HUES64 (cell line): ENCODE measurements at regions not wholly inside any gene's neighbourhood (a gene's known extent, or its start where the extent isn't known, plus 50 kb on each side); places are given as distances from the start of the nearest gene placed in this dataset.

ENCODE experiments used
- H3K27ac ChIP-seq: 2 replicates; pipeline ENCODE4 v1.7.0; 2013; ENCODE audit warnings: low read depth, low read length, inconsistent platforms
- H3K27me3 ChIP-seq: 2 replicates; pipeline ENCODE4 v1.6.1; 2013; ENCODE audit warnings: mild to moderate bottlenecking, low read length; ENCODE audit not compliant: insufficient read depth
- H3K36me3 ChIP-seq: 2 replicates; pipeline ENCODE4 v1.6.1; 2013; ENCODE audit warnings: mild to moderate bottlenecking, low read length; ENCODE audit not compliant: insufficient read depth
- H3K4me1 ChIP-seq: 2 replicates; pipeline ENCODE4 v1.6.1; 2013; ENCODE audit warnings: mild to moderate bottlenecking, low read length, moderate library complexity; ENCODE audit not compliant: insufficient read depth
- H3K4me3 ChIP-seq: 2 replicates; pipeline ENCODE4 v1.5.1; 2013; ENCODE audit warnings: mild to moderate bottlenecking, low read length, moderate library complexity
- H3K9ac ChIP-seq: 2 replicates; pipeline ENCODE4 v1.6.1; 2013; ENCODE audit warnings: mild to moderate bottlenecking, low read depth, low read length
- H3K9me3 ChIP-seq: 2 replicates; pipeline ENCODE4 v1.6.1; 2013; ENCODE audit warnings: low read depth, low read length; ENCODE audit not compliant: insufficient read depth
- WGBS: fragments of 150-250, 120-280 bp; methylation state at CpG from one replicate; pipeline ENCODE4 v1.1.7; 2013; ENCODE audit warnings: missing lambda C conversion rate; 5-methylcytosine and 5-hydroxymethylcytosine counted together

DNA sequence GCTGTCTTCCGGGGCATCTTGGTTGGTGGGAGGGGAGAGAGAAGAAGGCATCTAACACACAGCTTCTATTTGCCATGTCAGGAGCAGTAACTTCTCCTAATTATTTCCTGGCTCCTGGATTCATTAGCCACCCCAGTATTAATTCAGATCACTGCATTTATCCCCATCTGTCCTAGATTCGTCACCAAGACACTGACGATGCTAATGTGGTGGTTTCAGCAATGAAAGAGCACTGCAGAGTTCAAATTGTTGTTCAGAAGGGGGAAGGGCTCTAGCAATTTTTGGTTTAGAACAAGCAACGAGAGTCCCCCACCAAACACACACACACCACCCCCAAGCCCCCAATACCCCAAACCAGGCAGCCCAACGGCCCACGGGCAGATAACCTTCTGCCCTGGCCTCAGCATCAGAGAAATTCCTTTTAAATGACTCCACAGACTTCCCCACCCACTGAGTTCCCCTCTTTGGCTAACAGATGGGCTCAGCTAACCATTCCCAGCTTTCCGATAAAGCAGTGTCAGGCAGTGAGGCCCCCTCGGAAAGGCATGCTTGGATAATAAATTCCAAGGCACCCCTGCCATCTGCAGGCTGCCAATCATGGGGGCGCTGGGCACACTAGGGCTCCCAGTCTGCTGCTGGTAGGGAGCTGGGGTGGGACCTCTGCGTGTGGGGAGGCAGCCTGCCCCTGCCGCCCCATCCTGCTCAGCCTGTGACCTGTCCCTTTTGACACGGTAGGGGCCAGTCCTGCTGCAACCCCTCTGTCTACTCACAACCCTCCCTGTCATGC lies 453.5 kb downstream of the MIAT start:
- Histone ChIP-seq H3K9ac (no peak overlapping the region), H3K9me3 (no peaks in the 10 kb centered on the region), H3K27me3 (no peaks in the 10 kb centered on the region), H3K36me3 (no peaks in the 10 kb centered on the region), H3K27ac (peak overlapping the region; percentile 14; the same call in 1 of the 2 replicates), H3K4me1 (peaks cover 18% of the 10 kb centered on the region), H3K4me3 (no peak overlapping the region)
- WGBS, result 34% methylated on average over 11 of the region's 12 CpGs

DNA sequence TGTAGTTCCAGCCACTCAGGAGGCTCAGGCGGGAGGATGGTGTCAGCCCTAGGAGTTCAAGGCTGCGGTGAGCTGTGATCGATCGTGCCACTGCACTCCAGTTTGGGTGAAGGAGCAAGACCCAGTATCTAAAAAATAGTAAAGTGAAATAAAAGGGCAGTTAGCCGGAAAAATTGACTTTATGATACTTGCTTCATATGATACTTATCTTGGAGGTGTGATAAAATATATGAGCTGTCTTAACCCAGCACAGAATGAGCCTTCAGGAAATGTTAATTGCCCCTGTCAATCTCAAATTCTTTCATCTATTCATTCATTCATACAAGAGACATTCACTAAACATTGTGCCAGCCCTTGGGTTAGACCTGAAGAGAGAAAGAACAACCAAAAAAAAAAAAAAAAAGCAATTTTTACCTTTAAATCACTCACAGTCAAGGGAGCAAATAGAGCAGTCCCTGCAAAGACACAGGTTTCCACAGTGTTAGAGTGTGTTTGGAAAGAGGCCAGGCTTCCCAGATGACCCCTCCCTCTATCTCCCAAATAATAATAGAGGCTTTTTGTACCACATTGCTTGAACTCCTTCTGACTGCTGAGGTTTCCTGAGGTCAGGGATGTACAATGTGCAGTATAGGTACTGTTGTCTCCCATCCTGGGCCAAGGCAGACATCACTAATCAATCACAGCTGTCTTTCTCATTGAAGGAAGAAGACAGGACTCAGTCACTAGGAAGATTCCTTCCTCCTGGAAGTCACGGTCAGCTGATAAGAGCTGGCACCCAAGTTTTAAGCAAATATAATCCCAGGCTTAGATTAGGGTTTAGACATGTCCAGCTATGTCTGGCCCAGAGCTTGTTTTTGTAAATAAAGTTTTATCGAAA lies 454.6 kb downstream of the MIAT start:
- H3K4me3 ChIP-seq, result no peak overlapping the region
- peaks cover 18% of the 10 kb centered on the region for H3K4me1 ChIP-seq
- H3K9me3 ChIP-seq, result no peaks in the 10 kb centered on the region
- WGBS, result 66% methylated on average over 6 of the region's 7 CpGs
- H3K9ac ChIP-seq, result no peak overlapping the region
- H3K36me3 ChIP-seq, result no peaks in the 10 kb centered on the region
- H3K27ac ChIP-seq, result no peak overlapping the region
- no peaks in the 10 kb centered on the region for H3K27me3 ChIP-seq

DNA sequence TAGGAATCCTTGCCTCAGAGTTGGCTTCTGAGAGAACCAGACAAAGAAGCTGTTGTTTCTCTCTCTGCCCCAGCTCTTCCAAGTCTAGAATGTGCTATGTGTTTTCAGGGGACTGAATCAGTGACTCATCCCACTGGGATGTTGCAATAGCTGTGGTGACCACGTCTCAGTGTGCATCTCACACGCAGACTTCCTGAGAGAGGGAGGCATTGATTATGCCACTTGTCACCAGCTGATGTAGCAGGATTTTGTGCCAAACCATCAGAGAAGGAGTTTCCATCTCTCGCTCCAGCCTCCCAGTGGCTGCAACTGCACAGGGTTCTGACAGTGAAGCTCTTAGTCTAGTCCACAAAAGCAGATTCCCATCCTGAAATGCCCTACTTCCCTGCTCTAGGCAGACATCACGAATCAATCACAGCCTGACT lies 455.8 kb downstream of the MIAT start:
- no peaks in the 10 kb centered on the region for H3K27me3 ChIP-seq
- no peak overlapping the region for H3K9ac ChIP-seq
- no peaks in the 10 kb centered on the region for H3K9me3 ChIP-seq
- H3K36me3 ChIP-seq, result no peaks in the 10 kb centered on the region
- no peak overlapping the region for H3K4me3 ChIP-seq
- peaks cover 18% of the 10 kb centered on the region for H3K4me1 ChIP-seq
- H3K27ac ChIP-seq, result no peak overlapping the region
- WGBS, result 79% methylated on average over 4 of the region's 4 CpGs

DNA sequence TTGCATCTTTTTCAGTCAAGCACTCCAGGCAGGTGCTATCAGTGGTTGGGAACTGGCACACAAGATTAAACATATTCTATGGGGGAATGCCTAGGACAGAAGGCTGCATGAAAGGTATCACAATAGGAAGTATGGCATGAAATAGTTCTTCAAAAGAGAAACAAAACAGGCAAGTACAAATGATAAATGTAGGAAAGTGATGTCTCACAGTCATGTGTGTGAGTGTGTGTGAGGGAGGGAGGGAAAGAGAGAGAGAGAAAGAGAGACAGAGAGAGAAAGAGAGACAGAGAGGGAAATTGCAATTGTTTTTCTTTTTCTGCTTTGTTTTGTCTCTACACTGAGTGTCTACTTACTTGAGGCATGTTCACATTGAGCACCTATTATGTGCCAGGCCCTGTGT lies 456.3 kb downstream of the MIAT start:
- Histone ChIP-seq H3K27me3 (no peaks in the 10 kb centered on the region), H3K36me3 (no peaks in the 10 kb centered on the region), H3K9me3 (no peaks in the 10 kb centered on the region), H3K4me3 (no peak overlapping the region), H3K9ac (no peak overlapping the region), H3K27ac (no peak overlapping the region), H3K4me1 (peaks cover 18% of the 10 kb centered on the region)

DNA sequence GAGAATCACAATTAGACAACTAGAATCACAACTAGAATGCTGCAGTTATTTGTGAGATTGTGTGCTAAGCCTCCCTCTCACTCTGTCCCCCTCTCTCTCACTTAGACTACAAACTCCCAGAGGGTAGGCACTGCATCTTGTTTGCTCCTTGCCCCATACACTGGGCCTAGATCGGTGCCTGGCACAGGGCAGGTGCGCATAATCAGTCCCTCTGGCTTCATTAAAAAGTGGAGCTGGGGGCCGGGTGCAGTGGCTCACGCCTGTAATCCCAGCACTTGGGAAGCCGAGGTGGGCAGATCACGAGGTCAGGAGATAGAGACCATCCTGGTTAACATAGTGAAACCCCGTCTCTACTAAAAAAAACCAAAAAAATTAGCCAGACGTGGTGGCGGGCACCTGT lies 456.8 kb downstream of the MIAT start:
- Histone ChIP-seq H3K36me3 (no peaks in the 10 kb centered on the region), H3K4me3 (no peak overlapping the region), H3K9me3 (no peaks in the 10 kb centered on the region), H3K27ac (no peak overlapping the region), H3K27me3 (no peaks in the 10 kb centered on the region), H3K4me1 (peaks cover 18% of the 10 kb centered on the region), H3K9ac (no peak overlapping the region)
- 94% methylated on average over 9 of the region's 9 CpGs for WGBS

DNA sequence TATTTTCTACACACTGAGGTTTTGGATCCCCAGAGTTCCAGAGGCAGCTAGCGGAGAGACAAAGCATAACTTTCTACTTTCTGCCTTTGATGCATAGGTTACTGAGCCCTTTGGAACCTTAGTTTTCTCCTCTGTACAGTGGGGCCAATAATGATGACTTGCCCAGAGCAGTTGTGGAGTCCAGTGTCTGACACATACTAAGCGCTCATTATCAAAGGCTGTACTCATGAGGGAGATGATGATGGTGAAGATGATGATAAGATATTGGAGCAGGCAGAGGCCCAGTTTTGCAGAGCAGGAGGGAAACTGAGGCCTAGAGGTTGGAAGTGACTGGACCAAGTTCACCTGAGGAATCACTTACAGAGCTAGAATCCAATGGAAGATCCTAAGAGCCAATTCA lies 458.0 kb downstream of the MIAT start:
- Histone ChIP-seq H3K27me3 (no peaks in the 10 kb centered on the region), H3K9me3 (no peaks in the 10 kb centered on the region), H3K36me3 (no peaks in the 10 kb centered on the region), H3K4me3 (no peak overlapping the region), H3K9ac (no peak overlapping the region), H3K27ac (no peak overlapping the region), H3K4me1 (peaks cover 14% of the 10 kb centered on the region)
- 97% methylated on average over 2 of the region's 2 CpGs for WGBS

DNA sequence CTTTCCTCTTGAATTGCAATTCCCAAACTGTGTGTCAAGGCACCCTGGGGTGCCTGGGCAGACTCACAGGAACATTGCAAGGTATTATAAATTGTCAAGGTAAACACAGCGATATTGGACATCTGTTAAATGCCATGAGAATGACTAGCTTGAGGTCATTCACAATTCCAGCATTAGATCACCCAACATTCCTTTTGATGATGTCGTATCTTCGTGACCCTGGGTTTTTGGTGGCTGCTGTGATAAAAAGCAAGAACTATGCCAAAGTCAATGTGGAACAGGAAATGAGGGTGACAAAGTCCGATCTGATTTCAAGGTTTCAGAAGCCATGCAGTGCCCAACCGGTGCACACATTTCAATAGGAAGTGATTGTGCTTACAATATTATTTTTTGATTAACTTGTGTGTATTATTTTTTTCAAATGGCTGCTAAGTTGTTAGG lies 458.4 kb downstream of the MIAT start:
- Histone ChIP-seq H3K27me3 (no peaks in the 10 kb centered on the region), H3K9ac (no peak overlapping the region), H3K4me3 (no peak overlapping the region), H3K36me3 (no peaks in the 10 kb centered on the region), H3K9me3 (no peaks in the 10 kb centered on the region), H3K27ac (no peak overlapping the region), H3K4me1 (peaks cover 10% of the 10 kb centered on the region; the same call in 1 of the 2 replicates)
- 81% methylated on average over 5 of the region's 5 CpGs for WGBS

DNA sequence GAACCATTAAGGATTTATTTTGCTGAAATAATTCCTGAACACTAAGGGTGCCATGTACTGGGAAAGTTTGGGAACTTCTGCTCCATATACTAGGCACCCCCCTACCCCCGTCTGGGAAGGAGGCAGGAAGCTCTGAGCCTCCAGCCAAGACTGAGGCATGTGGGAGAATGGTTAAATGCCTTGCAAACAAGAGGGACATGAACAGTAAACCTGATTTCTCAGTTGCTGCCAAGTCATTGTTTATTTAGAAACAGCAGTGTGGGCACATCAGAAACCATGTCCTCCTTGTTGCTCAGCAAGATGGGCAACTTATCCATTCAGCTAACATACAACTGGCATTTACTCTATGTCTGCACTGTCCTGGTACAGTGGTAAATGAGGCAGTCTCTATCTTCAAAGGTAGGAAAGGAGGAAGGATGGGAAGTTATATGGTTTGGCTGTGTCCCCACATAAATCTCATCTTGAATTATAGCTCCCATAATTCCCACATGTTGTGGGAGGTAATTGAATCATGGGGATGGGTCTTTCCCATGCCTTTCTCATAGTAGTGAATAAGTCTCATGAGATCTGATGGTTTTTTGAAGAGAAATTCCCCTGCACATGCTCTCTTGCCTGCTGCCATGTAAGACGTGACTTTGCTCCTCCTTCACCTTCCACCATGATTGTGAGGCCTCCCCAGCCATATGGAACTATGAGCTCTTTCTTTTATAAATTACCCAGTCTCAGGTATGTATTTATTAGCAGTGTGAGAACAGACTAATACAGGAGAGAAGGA lies 459.1 kb downstream of the MIAT start:
- H3K9ac ChIP-seq, result no peak overlapping the region
- H3K9me3 ChIP-seq, result no peaks in the 10 kb centered on the region
- H3K27ac ChIP-seq, result no peak overlapping the region
- WGBS, result 86% methylated on average over 2 of the region's 2 CpGs
- no peaks in the 10 kb centered on the region for H3K27me3 ChIP-seq
- no peak overlapping the region for H3K4me3 ChIP-seq
- no peaks in the 10 kb centered on the region for H3K36me3 ChIP-seq
- H3K4me1 ChIP-seq, result peaks cover 5% of the 10 kb centered on the region; the same call in 1 of the 2 replicates

DNA sequence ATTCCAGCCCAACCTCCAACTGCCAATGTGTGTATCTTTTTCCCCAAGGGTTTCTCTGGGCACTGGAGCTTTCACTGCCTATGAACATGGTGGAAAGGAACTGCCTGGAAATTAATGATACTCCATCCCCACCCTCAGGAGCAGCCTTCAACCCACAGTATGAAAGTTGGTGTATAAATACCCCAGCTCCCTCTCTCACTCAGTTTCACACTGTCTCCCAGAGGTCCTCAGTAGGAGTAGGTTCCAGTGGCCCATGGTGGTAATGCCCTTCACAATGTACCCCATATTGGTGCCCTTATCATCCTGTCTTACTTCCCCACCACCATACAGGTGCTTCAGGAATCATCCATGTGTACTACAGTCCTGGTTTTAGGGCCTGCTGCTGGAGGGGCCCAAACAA lies 462.6 kb downstream of the MIAT start:
- Histone ChIP-seq H3K9ac (no peak overlapping the region), H3K27me3 (no peaks in the 10 kb centered on the region), H3K4me3 (no peak overlapping the region), H3K4me1 (no peaks in the 10 kb centered on the region), H3K36me3 (no peaks in the 10 kb centered on the region), H3K27ac (no peak overlapping the region), H3K9me3 (no peaks in the 10 kb centered on the region)

DNA sequence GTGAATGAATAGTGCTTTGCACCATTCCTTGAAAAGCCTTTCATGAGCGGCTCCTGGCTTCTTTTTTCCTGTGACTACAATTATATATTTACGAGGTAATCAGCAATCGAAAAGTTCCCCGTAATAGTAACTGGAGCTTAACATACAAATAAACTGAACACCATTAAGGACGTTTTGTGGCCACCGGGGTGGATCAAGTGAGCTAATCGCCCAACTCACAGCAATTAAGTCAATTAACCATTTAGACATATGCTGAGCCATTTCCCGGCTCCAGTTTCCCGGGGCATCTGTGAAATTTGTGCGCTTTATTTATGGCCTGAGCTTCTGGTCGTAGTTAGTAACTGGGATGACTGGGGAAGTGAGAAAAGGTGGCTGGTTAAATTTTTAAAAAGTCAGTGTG lies 465.2 kb downstream of the MIAT start:
- Histone ChIP-seq H3K4me3 (no peak overlapping the region), H3K4me1 (no peaks in the 10 kb centered on the region), H3K9me3 (no peaks in the 10 kb centered on the region), H3K36me3 (no peaks in the 10 kb centered on the region), H3K27me3 (no peaks in the 10 kb centered on the region), H3K9ac (no peak overlapping the region), H3K27ac (no peak overlapping the region)
- WGBS, result 93% methylated on average over 11 of the region's 11 CpGs

DNA sequence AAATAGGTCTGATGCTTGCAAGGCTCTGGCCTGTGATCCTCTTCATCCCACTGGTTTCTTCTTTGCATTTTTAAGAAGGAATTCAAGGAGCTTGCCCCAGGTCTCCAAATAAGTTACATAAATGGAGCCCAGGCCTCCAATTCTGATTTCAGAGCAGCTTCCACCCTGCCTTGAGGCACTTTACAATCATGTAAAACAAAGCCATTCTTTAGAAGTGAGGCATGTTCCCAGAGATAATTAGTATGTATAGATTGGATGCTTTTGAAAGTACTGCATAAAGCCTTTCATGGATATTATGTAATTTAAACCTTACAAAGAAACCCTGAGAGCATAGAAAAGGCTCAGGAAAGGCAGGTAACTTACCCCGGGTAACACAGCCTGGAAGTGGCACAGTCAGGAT lies 466.5 kb downstream of the MIAT start:
- Histone ChIP-seq H3K27ac (no peak overlapping the region), H3K9me3 (no peaks in the 10 kb centered on the region), H3K36me3 (no peaks in the 10 kb centered on the region), H3K9ac (no peak overlapping the region), H3K4me1 (no peaks in the 10 kb centered on the region), H3K4me3 (no peak overlapping the region), H3K27me3 (no peaks in the 10 kb centered on the region)
- WGBS, result 94% methylated on average over 1 of the region's 1 CpG
